GM23248 (cell line): ENCODE measurements at regions not wholly inside any gene's neighbourhood (a gene's known extent, or its start where the extent isn't known, plus 50 kb on each side); places are given as distances from the start of the nearest gene placed in this dataset.

Source experiments
- DNase-seq: peaks from one replicate; pipeline ENCODE4 v3.0.0-alpha.2; 2015
- H2AFZ ChIP-seq: fragments of 200-600 bp; sonication (generic); 2 replicates; pipeline ENCODE4 v1.6.1; 2016; ENCODE audit warnings: antibody characterized with exemption
- H3F3A ChIP-seq: fragments of 200-600 bp; sonication (generic); 2 replicates; pipeline ENCODE4 v1.6.1; 2016; ENCODE audit warnings: mild to moderate bottlenecking, antibody characterized with exemption, mixed run types; ENCODE audit not compliant: insufficient read depth
- H3K27ac ChIP-seq: fragments of 200-600 bp; sonication (generic); 2 replicates; pipeline ENCODE4 v1.5.1; 2016; ENCODE audit warnings: mild to moderate bottlenecking
- H3K27me3 ChIP-seq: fragments of 200-600 bp; sonication (generic); replicated peaks from 2 replicates; pipeline ENCODE4 v1.6.1; 2016; ENCODE audit warnings: mild to moderate bottlenecking; ENCODE audit not compliant: insufficient read depth
- H3K36me3 ChIP-seq: fragments of 200-600 bp; sonication (generic); 2 replicates; pipeline ENCODE4 v1.6.1; 2016; ENCODE audit warnings: low read depth, mild to moderate bottlenecking
- H3K4me1 ChIP-seq: fragments of 200-600 bp; sonication (generic); 2 replicates; pipeline ENCODE4 v1.6.1; 2016; ENCODE audit warnings: mild to moderate bottlenecking; ENCODE audit not compliant: insufficient read depth
- H3K4me2 ChIP-seq: fragments of 200-600 bp; sonication (generic); one replicate; pipeline ENCODE4 v1.6.1; 2016; ENCODE audit warnings: mild to moderate bottlenecking; ENCODE audit not compliant: unreplicated experiment
- H3K4me3 ChIP-seq: fragments of 200-600 bp; sonication (generic); 2 replicates; pipeline ENCODE4 v1.5.1; 2016; ENCODE audit warnings: mild to moderate bottlenecking
- H3K79me2 ChIP-seq: fragments of 200-600 bp; sonication (generic); 2 replicates; pipeline ENCODE4 v1.6.1; 2016; ENCODE audit warnings: mild to moderate bottlenecking; ENCODE audit not compliant: insufficient read depth
- H3K9ac ChIP-seq: fragments of 200-600 bp; sonication (generic); 2 replicates; pipeline ENCODE4 v1.6.1; 2016; ENCODE audit warnings: mild to moderate bottlenecking
- H3K9me2 ChIP-seq: fragments of 200-600 bp; sonication (generic); 2 replicates; pipeline ENCODE4 v1.6.1; 2016; ENCODE audit warnings: mixed run types, mild to moderate bottlenecking, moderate library complexity; ENCODE audit not compliant: insufficient read depth
- H3K9me3 ChIP-seq: fragments of 200-600 bp; sonication (generic); one replicate; pipeline ENCODE4 v1.6.1; 2017; ENCODE audit warnings: low read depth
- H4K20me1 ChIP-seq: fragments of 200-600 bp; sonication (generic); 2 replicates; pipeline ENCODE4 v1.6.0; 2016; ENCODE audit not compliant: insufficient read depth
- EZH2 ChIP-seq: fragments of 200-600 bp; sonication (generic); IDR thresholded peaks from 2 replicates; pipeline ENCODE4 v1.6.1; 2018; ENCODE audit warnings: antibody characterized with exemption, mild to moderate bottlenecking; ENCODE audit not compliant: insufficient read depth, poor library complexity, severe bottlenecking
- EZH2phosphoT487 ChIP-seq: fragments of 200-600 bp; sonication (generic); IDR thresholded peaks from 2 replicates; pipeline ENCODE4 v1.6.1; 2018; ENCODE audit warnings: antibody characterized with exemption, moderate library complexity, mild to moderate bottlenecking, low read depth; ENCODE audit not compliant: insufficient read depth
- WGBS, 2 experiments: methylation state at CpG; one replicate each; pipeline ENCODE4 v1.1.6; 2015 to 2017; ENCODE audit warnings: low lambda C conversion rate in 2 of 2, low coverage in 1 of 2; ENCODE audit errors: missing lambda C conversion rate in 2 of 2; 5-methylcytosine and 5-hydroxymethylcytosine counted together
- in situ Hi-C: fragments of 300-500 bp; cut with MboI; formaldehyde crosslinking; loops from 2 replicates; pipeline ENCODE4 v1.15.0; 2020

DNA sequence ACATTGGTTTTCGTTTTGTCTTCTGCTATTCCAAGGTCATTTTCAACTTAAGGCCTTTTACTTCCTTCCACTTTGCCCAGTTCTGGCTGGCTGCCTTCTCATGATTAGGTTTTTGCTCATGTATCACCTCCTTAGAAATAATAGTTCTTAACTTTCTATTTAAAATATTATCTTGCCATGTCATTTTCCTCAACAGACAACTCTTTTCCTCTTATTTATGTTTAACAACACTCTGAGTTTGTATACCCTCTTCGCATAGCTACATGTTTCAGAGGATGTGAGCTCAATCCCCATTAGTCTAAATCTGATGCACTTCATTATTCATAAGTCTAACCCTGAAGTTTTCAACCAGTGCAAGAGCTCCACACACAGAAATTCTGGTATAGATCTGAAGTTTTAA lies 299.1 kb downstream of the BCHE start:
- H3K9ac ChIP-seq: no peak overlapping the region
- DNase-seq: no peak
- TF ChIP-seq EZH2: no peak
- TF ChIP-seq EZH2phosphoT487: no peak
- no peaks in the 10 kb centered on the region for H3K9me2 ChIP-seq
- in situ Hi-C loops: no loop called here
- 15 to 22% methylated on average over 2 of the region's 2 CpGs for WGBS, 2 experiments
- no peaks in the 10 kb centered on the region for H3K36me3 ChIP-seq
- no peaks in the 10 kb centered on the region for H3K9me3 ChIP-seq
- no peaks in the 10 kb centered on the region for H3K79me2 ChIP-seq
- no peaks in the 10 kb centered on the region for H3F3A ChIP-seq
- H3K4me3 ChIP-seq: no peak overlapping the region
- H3K4me2 ChIP-seq: no peak overlapping the region
- H2AFZ ChIP-seq: no peak overlapping the region
- no peaks in the 10 kb centered on the region for H4K20me1 ChIP-seq
- no peak overlapping the region for H3K27ac ChIP-seq
- H3K27me3 ChIP-seq: no peaks in the 10 kb centered on the region
- H3K4me1 ChIP-seq: no peaks in the 10 kb centered on the region

DNA sequence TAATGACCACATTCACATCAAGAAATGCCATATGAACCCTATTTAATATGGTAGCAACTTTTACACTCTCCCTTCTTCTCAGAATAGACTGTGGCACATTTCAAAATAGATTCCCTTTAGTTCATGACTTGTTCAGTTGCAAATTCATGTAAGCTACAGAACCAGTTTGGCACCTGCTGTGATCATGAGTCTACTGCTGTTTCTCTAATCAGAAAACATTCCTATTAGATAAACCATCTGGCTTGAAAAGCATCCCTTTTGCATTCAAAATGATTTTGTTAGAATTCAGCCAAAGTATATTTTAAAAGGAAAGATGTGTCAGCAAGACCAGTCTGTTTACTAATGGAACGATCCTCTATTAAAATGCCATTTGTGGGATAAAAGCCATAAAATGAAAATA lies 304.4 kb downstream of the BCHE start:
- Histone ChIP-seq H3K79me2 (no peaks in the 10 kb centered on the region), H3K9me2 (no peaks in the 10 kb centered on the region), H2AFZ (no peak overlapping the region), H3K27me3 (no peaks in the 10 kb centered on the region), H3K4me1 (no peaks in the 10 kb centered on the region), H3F3A (no peaks in the 10 kb centered on the region), H3K9ac (no peak overlapping the region), H3K4me2 (no peak overlapping the region), H3K27ac (no peak overlapping the region), H3K4me3 (no peak overlapping the region), H4K20me1 (no peaks in the 10 kb centered on the region), H3K9me3 (no peaks in the 10 kb centered on the region), H3K36me3 (no peaks in the 10 kb centered on the region)
- 28 to 49% methylated on average over 1 of the region's 1 CpG for WGBS, 2 experiments
- DNase-seq: no peak
- TF ChIP-seq EZH2: no peak
- in situ Hi-C loops: no loop called here

DNA sequence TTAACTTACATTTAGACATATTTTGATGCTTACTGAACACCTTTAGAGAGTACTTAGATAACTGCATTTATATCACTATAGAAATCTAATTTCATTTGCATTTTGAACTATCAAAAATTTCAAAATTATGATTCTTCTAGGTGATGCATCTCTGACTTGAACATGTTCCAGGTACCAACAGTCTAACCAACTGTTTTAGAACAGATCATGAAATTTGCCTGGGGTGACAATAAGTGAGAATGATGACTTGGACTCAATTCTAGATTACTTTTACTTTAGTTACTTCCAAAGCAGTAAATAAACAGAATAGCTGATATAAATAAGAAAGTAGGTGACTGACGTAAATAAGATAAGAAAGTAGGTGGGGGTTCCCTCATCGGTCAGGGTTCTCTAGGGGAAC lies 307.8 kb downstream of the BCHE start:
- Histone ChIP-seq H3K27me3 (no peaks in the 10 kb centered on the region), H3K4me3 (no peak overlapping the region), H3K79me2 (no peaks in the 10 kb centered on the region), H3K27ac (no peak overlapping the region), H3K9ac (no peak overlapping the region), H3F3A (no peaks in the 10 kb centered on the region), H3K9me3 (no peaks in the 10 kb centered on the region), H4K20me1 (no peaks in the 10 kb centered on the region), H3K9me2 (no peaks in the 10 kb centered on the region), H2AFZ (no peak overlapping the region), H3K4me1 (no peaks in the 10 kb centered on the region), H3K4me2 (no peak overlapping the region), H3K36me3 (no peaks in the 10 kb centered on the region)
- DNase-seq: no peak
- TF ChIP-seq EZH2phosphoT487 (no peak), EZH2 (no peak)
- 28 to 46% methylated on average over 2 of the region's 2 CpGs for WGBS, 2 experiments
- in situ Hi-C loops: no loop called here

DNA sequence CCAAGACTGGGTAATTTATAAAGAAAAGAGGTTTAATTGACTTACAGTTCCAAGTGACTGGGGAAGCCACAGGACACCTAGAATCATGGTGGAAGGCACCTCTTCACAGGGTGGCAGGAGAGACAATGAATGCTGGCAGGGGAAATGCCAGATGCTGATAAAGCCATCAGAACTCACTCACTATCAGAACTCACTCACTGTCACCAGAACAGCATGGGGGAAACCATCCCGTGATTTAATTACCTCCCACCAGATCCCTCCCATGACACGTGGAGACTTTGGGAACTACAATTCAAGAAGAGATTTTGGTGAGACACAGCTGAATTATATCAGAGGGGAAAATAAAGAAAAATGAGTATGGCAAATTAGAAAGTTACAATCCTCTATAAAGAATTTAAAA lies 310.9 kb downstream of the BCHE start:
- Histone ChIP-seq H3K9me3 (no peaks in the 10 kb centered on the region), H3F3A (no peaks in the 10 kb centered on the region), H3K27me3 (no peaks in the 10 kb centered on the region), H3K4me2 (no peak overlapping the region), H3K9me2 (no peaks in the 10 kb centered on the region), H4K20me1 (no peaks in the 10 kb centered on the region), H3K4me1 (no peaks in the 10 kb centered on the region), H3K27ac (no peak overlapping the region), H3K79me2 (no peaks in the 10 kb centered on the region), H2AFZ (no peak overlapping the region), H3K4me3 (no peak overlapping the region), H3K9ac (no peak overlapping the region), H3K36me3 (no peaks in the 10 kb centered on the region)
- DNase-seq: no peak
- TF ChIP-seq EZH2 (no peak), EZH2phosphoT487 (no peak)
- in situ Hi-C loops: no loop called here
- WGBS, 2 experiments: 8 to 13% methylated on average over 2 of the region's 2 CpGs

DNA sequence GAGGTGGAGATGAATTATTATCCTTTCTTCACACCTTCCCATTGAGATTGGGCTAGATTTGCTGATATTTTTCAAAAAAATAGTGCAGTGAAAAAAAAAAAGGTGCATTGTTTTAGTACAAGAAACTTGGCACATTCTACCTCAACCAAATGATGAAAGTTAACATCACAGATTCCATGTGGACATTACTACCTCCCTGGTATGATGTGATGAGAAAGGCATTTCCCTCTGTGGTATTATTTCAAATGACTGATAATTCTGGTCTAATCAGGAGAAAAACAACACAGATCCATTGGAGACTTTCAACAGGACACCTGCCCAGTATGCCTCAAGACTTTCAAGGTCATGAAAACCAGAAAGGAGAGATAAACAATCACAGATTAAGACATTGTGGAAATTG lies 313.4 kb downstream of the BCHE start:
- no peak overlapping the region for H3K4me2 ChIP-seq

More for the DNA sequence above, 313.4 kb downstream of the BCHE start:
- Histone ChIP-seq H3F3A (no peaks in the 10 kb centered on the region), H3K9me2 (no peaks in the 10 kb centered on the region), H3K9ac (no peak overlapping the region), H3K27ac (no peak overlapping the region), H2AFZ (no peak overlapping the region), H3K9me3 (no peaks in the 10 kb centered on the region), H3K36me3 (no peaks in the 10 kb centered on the region), H3K27me3 (no peaks in the 10 kb centered on the region), H3K79me2 (no peaks in the 10 kb centered on the region), H3K4me3 (no peak overlapping the region), H4K20me1 (no peaks in the 10 kb centered on the region), H3K4me1 (no peaks in the 10 kb centered on the region)
- in situ Hi-C loops: no loop called here
- TF ChIP-seq EZH2phosphoT487: no peak
- TF ChIP-seq EZH2: no peak
- DNase-seq: no peak
